ENCODE measurements at regions not wholly inside any gene's neighbourhood (a gene's known extent, or its start where the extent isn't known, plus 50 kb on each side); places are given as distances from the start of the nearest gene placed in this dataset.
A peak's percentile ranks its signal among the peaks of the same experiment; 100 is the strongest.

DNA sequence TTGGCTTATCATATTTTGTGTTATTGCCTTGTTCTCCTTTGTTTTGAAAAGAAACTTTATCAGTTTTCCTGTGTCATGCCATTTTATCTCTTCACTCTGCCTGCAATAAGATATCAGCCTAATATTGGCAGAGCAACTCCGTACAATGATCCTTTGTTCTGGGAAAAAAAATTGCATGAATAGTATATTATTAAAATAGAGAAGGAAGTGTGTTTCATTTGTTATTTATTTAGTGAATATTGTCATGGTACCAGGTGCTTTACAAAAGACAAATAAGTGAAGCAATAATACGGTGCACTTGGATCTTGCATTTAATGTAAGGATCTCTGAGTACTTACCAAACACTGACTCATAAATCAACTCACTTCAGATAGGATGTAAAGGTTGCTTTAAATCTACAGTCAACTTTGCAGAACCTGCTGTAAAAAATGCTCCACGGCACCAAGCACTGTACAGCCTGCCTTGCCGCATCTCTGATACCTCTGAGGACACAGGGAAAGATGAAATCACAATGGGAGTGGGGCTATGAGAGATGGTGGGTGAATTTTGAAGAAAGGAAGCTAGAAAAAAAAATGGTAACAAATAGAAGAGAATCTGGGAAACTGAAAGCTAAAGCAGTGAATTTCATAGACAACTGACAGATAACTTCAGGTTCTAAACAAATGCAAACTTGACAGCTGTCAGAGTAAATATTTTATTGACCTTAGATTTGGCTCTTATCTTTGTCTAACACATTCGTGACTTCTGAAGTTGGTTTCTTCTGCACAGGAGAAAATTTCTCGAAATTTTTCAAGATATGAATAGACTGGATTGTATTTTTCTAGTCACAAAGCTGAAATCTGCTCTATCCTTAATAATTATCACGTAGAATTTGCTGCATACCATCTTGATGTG is 232.1 kb downstream of the ENC1 start:
- Histone ChIP-seq H3K9me3 (ENCODE audit: control insufficient read depth, low read length) (no peaks in the 10 kb centered on the region), H3K36me3 (ENCODE audit: control insufficient read depth, insufficient read depth, low read length, severe bottlenecking) (no peaks in the 10 kb centered on the region), H3K27me3 (replicated peaks; ENCODE audit: control insufficient read depth, insufficient read depth, low read length) (no peaks in the 10 kb centered on the region), H3K4me3 (ENCODE audit: low read length) (no peak overlapping the region), H3K4me1 (ENCODE audit: control insufficient read depth, insufficient read depth, low read length) (peaks cover 36% of the 10 kb centered on the region), H3K9ac (ENCODE audit: low read length) (no peak overlapping the region)
- no peak for DNase-seq (ENCODE audit: low read depth)

GRCh38 chr5:74407701-74408100 is 232.8 kb downstream of the ENC1 start:
- Histone ChIP-seq H3K9me3 (ENCODE audit: control insufficient read depth, low read length) (no peaks in the 10 kb centered on the region), H3K4me3 (ENCODE audit: low read length) (no peak overlapping the region), H3K9ac (ENCODE audit: low read length) (no peak overlapping the region), H3K4me1 (ENCODE audit: control insufficient read depth, insufficient read depth, low read length) (peaks cover 43% of the 10 kb centered on the region), H3K36me3 (ENCODE audit: control insufficient read depth, insufficient read depth, low read length, severe bottlenecking) (no peaks in the 10 kb centered on the region), H3K27me3 (replicated peaks; ENCODE audit: control insufficient read depth, insufficient read depth, low read length) (no peaks in the 10 kb centered on the region)
- DNase-seq (ENCODE audit: low read depth): no peak

DNA sequence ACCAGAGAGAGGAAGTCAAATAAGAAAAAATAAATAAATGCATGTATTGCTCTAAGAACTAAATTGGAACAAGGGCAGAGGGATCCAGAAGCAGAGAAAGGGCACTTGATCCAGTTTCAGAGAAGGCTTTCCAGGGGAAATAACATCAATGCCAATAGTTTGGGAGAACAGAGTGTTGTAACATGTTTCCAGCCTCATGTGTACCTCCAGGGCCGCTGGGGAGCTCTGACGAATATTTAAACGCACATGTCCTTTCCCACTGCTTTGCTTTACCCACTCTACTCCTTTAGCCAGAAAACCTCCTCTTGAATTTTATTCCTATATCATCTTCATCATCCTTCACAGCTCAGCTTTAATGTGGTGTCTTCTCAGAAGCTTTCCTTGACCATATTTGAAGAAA is 233.7 kb downstream of the ENC1 start:
- no peak overlapping the region for H3K9ac ChIP-seq (ENCODE audit: low read length)

GRCh38 chr5:74405593-74405992 is 234.9 kb downstream of the ENC1 start:
- H3K4me1 ChIP-seq (ENCODE audit: control insufficient read depth, insufficient read depth, low read length): peaks cover 59% of the 10 kb centered on the region
- H3K36me3 ChIP-seq (ENCODE audit: control insufficient read depth, insufficient read depth, low read length, severe bottlenecking): no peaks in the 10 kb centered on the region
- no peaks in the 10 kb centered on the region for H3K9me3 ChIP-seq (ENCODE audit: control insufficient read depth, low read length)
- H3K4me3 ChIP-seq (ENCODE audit: low read length): no peak overlapping the region
- H3K27me3 ChIP-seq (replicated peaks; ENCODE audit: control insufficient read depth, insufficient read depth, low read length): no peaks in the 10 kb centered on the region
- no peak overlapping the region for H3K9ac ChIP-seq (ENCODE audit: low read length)
- DNase-seq (ENCODE audit: low read depth): no peak

More for the DNA sequence above, 233.7 kb downstream of the ENC1 start:
- no peak for DNase-seq (ENCODE audit: low read depth)
- Histone ChIP-seq H3K27me3 (replicated peaks; ENCODE audit: control insufficient read depth, insufficient read depth, low read length) (no peaks in the 10 kb centered on the region), H3K4me1 (ENCODE audit: control insufficient read depth, insufficient read depth, low read length) (peaks cover 51% of the 10 kb centered on the region), H3K36me3 (ENCODE audit: control insufficient read depth, insufficient read depth, low read length, severe bottlenecking) (no peaks in the 10 kb centered on the region), H3K4me3 (ENCODE audit: low read length) (no peak overlapping the region), H3K9me3 (ENCODE audit: control insufficient read depth, low read length) (no peaks in the 10 kb centered on the region)

GRCh38 chr5:74404574-74405508 is 235.7 kb downstream of the ENC1 start:
- Histone ChIP-seq H3K9me3 (ENCODE audit: control insufficient read depth, low read length) (no peaks in the 10 kb centered on the region), H3K9ac (ENCODE audit: low read length) (peak overlapping the region; percentile 22), H3K4me1 (ENCODE audit: control insufficient read depth, insufficient read depth, low read length) (peaks cover 59% of the 10 kb centered on the region), H3K36me3 (ENCODE audit: control insufficient read depth, insufficient read depth, low read length, severe bottlenecking) (no peaks in the 10 kb centered on the region), H3K27me3 (replicated peaks; ENCODE audit: control insufficient read depth, insufficient read depth, low read length) (no peaks in the 10 kb centered on the region), H3K4me3 (ENCODE audit: low read length) (no peak overlapping the region)
- DNase-seq (ENCODE audit: low read depth): no peak

GRCh38 chr5:74403771-74404170 is 236.8 kb downstream of the ENC1 start:
- DNase-seq (ENCODE audit: low read depth): no peak

GRCh38 chr5:74402553-74402952 is 238.0 kb downstream of the ENC1 start:
- Histone ChIP-seq H3K9ac (ENCODE audit: low read length) (no peak overlapping the region), H3K36me3 (ENCODE audit: control insufficient read depth, insufficient read depth, low read length, severe bottlenecking) (no peaks in the 10 kb centered on the region), H3K4me1 (ENCODE audit: control insufficient read depth, insufficient read depth, low read length) (peaks cover 53% of the 10 kb centered on the region), H3K9me3 (ENCODE audit: control insufficient read depth, low read length) (no peaks in the 10 kb centered on the region), H3K4me3 (ENCODE audit: low read length) (no peak overlapping the region), H3K27me3 (replicated peaks; ENCODE audit: control insufficient read depth, insufficient read depth, low read length) (no peaks in the 10 kb centered on the region)
- DNase-seq (ENCODE audit: low read depth): peak; percentile 18

More at GRCh38 chr5:74403771-74404170, 236.8 kb downstream of the ENC1 start:
- peaks cover 54% of the 10 kb centered on the region for H3K4me1 ChIP-seq (ENCODE audit: control insufficient read depth, insufficient read depth, low read length)
- no peaks in the 10 kb centered on the region for H3K9me3 ChIP-seq (ENCODE audit: control insufficient read depth, low read length)
- H3K4me3 ChIP-seq (ENCODE audit: low read length): no peak overlapping the region
- H3K27me3 ChIP-seq (replicated peaks; ENCODE audit: control insufficient read depth, insufficient read depth, low read length): no peaks in the 10 kb centered on the region
- H3K9ac ChIP-seq (ENCODE audit: low read length): no peak overlapping the region
- no peaks in the 10 kb centered on the region for H3K36me3 ChIP-seq (ENCODE audit: control insufficient read depth, insufficient read depth, low read length, severe bottlenecking)

DNA sequence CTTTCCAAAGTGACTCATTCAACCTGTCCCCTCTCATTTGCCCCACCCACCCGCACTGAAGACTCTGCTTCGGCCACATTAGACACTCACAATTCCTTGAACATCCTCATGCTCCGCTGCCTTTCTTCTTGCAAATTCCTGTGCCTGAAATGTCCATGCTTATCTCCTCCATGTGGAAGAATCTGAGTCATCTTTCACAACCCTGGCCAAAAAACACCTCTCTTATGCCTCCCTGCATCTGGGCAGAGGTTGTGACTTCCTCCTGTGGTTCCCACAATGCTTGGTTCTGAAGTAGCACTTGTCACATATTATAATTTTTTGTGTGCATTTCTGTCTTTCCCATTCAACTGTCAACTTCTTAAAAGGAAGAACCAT is 238.6 kb downstream of the ENC1 start:
- DNase-seq (ENCODE audit: low read depth): no peak
- H3K9ac ChIP-seq (ENCODE audit: low read length): no peak overlapping the region
- peaks cover 48% of the 10 kb centered on the region for H3K4me1 ChIP-seq (ENCODE audit: control insufficient read depth, insufficient read depth, low read length)
- H3K4me3 ChIP-seq (ENCODE audit: low read length): no peak overlapping the region
- no peaks in the 10 kb centered on the region for H3K36me3 ChIP-seq (ENCODE audit: control insufficient read depth, insufficient read depth, low read length, severe bottlenecking)
- no peaks in the 10 kb centered on the region for H3K9me3 ChIP-seq (ENCODE audit: control insufficient read depth, low read length)
- no peaks in the 10 kb centered on the region for H3K27me3 ChIP-seq (replicated peaks; ENCODE audit: control insufficient read depth, insufficient read depth, low read length)

- Histone ChIP-seq H3K9me3 (ENCODE audit: control insufficient read depth, low read length) (no peaks in the 10 kb centered on the region), H3K4me3 (ENCODE audit: low read length) (no peak overlapping the region), H3K4me1 (ENCODE audit: control insufficient read depth, insufficient read depth, low read length) (peaks cover 50% of the 10 kb centered on the region), H3K36me3 (ENCODE audit: control insufficient read depth, insufficient read depth, low read length, severe bottlenecking) (no peaks in the 10 kb centered on the region), H3K27me3 (replicated peaks; ENCODE audit: control insufficient read depth, insufficient read depth, low read length) (no peaks in the 10 kb centered on the region), H3K9ac (ENCODE audit: low read length) (no peak overlapping the region)
- no peak for DNase-seq (ENCODE audit: low read depth)
Observed at GRCh38 chr5:74401281-74401945, 239.1 kb downstream of the ENC1 start.

GRCh38 chr5:74400067-74400466 is 240.5 kb downstream of the ENC1 start:
- Histone ChIP-seq H3K9me3 (ENCODE audit: control insufficient read depth, low read length) (no peaks in the 10 kb centered on the region), H3K4me3 (ENCODE audit: low read length) (no peak overlapping the region), H3K36me3 (ENCODE audit: control insufficient read depth, insufficient read depth, low read length, severe bottlenecking) (no peaks in the 10 kb centered on the region), H3K27me3 (replicated peaks; ENCODE audit: control insufficient read depth, insufficient read depth, low read length) (no peaks in the 10 kb centered on the region), H3K9ac (ENCODE audit: low read length) (no peak overlapping the region), H3K4me1 (ENCODE audit: control insufficient read depth, insufficient read depth, low read length) (peaks cover 41% of the 10 kb centered on the region)
- DNase-seq (ENCODE audit: low read depth): no peak

All from adipocyte (in vitro differentiated cells).